GM19324 (cell line): ENCODE measurements at regions not wholly inside any gene's neighbourhood (a gene's known extent, or its start where the extent isn't known, plus 50 kb on each side); places are given as distances from the start of the nearest gene placed in this dataset.
"Not testable (repeated sequence)": the region's sequence is repeated elsewhere in the genome, so short reads cannot be mapped to it uniquely, and the experiment has no call there.

Experiments
- ATAC-seq: cut with Tn5 transposase; IDR thresholded peaks from one replicate; pipeline ENCODE4 v1.9.1; 2021; ENCODE audit warnings: mild to moderate bottlenecking, moderate library complexity; ENCODE audit not compliant: unreplicated experiment, low FRiP score

GRCh38 chr3:135393159-135393558 lies 572.4 kb upstream of the PPP2R3A start:
- ATAC-seq = no peak

- ATAC-seq = no peak
These were observed 571.5 kb upstream of the PPP2R3A start for GRCh38 chr3:135393898-135394525.

GRCh38 chr3:135412475-135412874 lies 553.1 kb upstream of the PPP2R3A start:
- ATAC-seq = no peak

- ATAC-seq = no peak
These were observed 549.3 kb upstream of the PPP2R3A start for GRCh38 chr3:135416182-135416581.

GRCh38 chr3:135419155-135419554 lies 546.4 kb upstream of the PPP2R3A start:
- no peak for ATAC-seq

GRCh38 chr3:135426508-135426907 lies 539.0 kb upstream of the PPP2R3A start:
- ATAC-seq = no peak

GRCh38 chr3:135432402-135432801 lies 533.1 kb upstream of the PPP2R3A start:
- ATAC-seq = no peak

- not testable (repeated sequence) for ATAC-seq
These were observed 526.5 kb upstream of the PPP2R3A start for GRCh38 chr3:135438889-135439597.

GRCh38 chr3:135439632-135440031 lies 525.9 kb upstream of the PPP2R3A start:
- not testable (repeated sequence) for ATAC-seq

- ATAC-seq = no peak
These were observed 525.3 kb upstream of the PPP2R3A start for GRCh38 chr3:135440233-135440632.

GRCh38 chr3:135440746-135441145 lies 524.8 kb upstream of the PPP2R3A start:
- no peak for ATAC-seq

- ATAC-seq = no peak
These were observed 521.5 kb upstream of the PPP2R3A start for GRCh38 chr3:135444058-135444457.

GRCh38 chr3:135447483-135447882 lies 518.0 kb upstream of the PPP2R3A start:
- no peak for ATAC-seq

GRCh38 chr3:135448520-135448919 lies 517.0 kb upstream of the PPP2R3A start:
- ATAC-seq = no peak

GRCh38 chr3:135449046-135449445 lies 516.5 kb upstream of the PPP2R3A start:
- no peak for ATAC-seq

- no peak for ATAC-seq
These were observed 514.3 kb upstream of the PPP2R3A start for GRCh38 chr3:135451037-135451785.

- ATAC-seq = no peak
These were observed 512.6 kb upstream of the PPP2R3A start for GRCh38 chr3:135452881-135453280.

GRCh38 chr3:135453326-135453725 lies 512.2 kb upstream of the PPP2R3A start:
- no peak for ATAC-seq

GRCh38 chr3:135454890-135455289 lies 510.6 kb upstream of the PPP2R3A start:
- ATAC-seq = no peak

- no peak for ATAC-seq
These were observed 509.3 kb upstream of the PPP2R3A start for GRCh38 chr3:135456108-135456790.
